Activated CD4-positive, alpha-beta T cell treated with anti-CD3 and anti-CD28 coated beads, Interleukin-2, amount 50 U/mL, for 4 hours (primary cell): ENCODE measurements at regions not wholly inside any gene's neighbourhood (a gene's known extent, or its start where the extent isn't known, plus 50 kb on each side); places are given as distances from the start of the nearest gene placed in this dataset.
A peak's percentile ranks its signal among the peaks of the same experiment; 100 is the strongest.
"Not testable (repeated sequence)": the region's sequence is repeated elsewhere in the genome, so short reads cannot be mapped to it uniquely, and the experiment has no call there.

ENCODE experiments used
- DNase-seq, 2 experiments: peaks; one replicate each; pipeline ENCODE4 v3.0.0-alpha.2; 2020

DNA sequence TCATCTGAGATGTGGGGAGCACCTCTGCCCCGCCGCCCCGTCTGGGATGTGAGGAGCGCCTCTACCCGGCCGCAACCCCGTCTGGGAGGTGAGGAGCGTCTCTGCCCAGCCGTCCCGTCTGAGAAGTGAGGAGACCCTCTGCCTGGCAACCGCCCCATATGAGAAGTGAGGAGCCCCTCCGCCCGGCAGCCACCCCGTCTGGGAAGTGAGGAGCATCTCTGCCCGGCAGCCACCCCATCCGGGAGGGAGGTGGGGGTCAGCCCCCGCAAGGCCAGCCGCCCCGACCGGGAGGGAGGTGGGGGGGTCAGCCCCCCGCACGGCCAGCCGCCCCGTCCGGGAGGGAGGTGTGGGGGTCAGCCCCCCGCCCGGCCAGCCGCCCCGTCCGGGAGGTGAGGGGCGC is 89.9 kb downstream of the PHLDA1 start:
- DNase-seq, result not testable (repeated sequence)

DNA sequence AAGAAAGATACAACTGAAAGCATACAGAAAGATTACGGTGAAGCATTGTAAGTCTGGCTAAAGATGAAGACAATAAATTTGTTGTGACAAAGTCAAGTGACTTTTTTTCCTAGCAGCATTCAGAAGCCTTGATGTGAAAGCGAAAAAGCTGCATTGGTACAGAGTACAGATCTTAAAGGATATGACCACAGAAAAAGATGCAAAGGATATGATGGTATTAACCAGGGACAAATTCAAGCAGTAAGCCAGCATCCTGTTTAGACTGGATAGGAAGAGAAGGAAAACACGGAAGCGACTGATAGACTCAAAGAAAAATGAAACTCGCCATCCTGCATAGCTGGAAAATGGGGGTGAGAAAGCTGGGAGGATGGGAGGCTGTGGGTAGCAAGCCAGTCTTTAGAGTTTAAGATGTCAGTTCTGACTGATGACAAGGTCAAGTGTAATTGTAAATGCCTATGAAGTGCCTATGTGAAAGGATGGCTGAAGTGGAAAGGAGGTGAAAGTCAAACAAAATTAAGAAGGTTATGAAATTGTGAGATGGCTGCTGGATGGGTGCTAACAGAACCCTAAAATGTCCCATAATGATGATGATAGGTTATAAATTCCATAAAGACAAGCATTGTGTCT is 92.4 kb downstream of the PHLDA1 start:
- DNase-seq, result no peak

DNA sequence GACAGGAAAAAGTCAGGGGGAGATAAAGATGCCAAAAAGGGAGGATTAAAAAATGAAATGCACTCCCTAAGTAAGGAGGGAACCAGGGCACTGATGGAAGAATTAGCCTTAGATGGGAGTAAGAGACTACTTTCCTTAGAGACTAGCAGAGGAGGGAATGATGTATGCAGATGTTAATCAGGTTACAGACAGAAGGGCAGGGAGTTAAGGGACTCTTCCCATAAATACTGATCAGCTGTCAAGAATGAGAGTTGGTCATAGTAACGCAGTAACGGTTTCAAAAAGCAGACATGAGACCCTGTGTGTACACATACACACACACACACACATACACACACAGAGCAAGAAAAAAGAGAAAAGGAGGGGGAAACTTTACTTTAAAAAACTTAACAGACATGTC is 93.4 kb downstream of the PHLDA1 start:
- no peak for DNase-seq

DNA sequence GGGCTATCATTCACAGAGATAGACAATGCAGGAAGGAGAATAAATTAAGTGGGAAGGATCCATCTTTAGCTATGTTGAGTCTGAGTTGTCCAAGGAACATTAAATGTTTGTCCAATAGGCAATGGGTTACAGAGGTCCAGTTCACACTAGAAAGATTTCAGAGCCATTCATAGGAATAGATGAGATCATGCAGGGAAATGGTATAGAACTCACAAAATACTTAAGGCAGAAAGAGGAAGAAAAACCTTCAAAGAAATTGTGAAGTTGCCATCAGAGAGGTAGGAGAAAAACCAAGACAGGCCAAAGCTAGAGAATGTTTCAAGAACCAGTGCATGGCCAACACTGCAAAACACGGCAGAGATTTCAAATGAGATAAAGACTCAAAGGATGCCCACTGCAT is 94.1 kb downstream of the PHLDA1 start:
- no peak for DNase-seq

DNA sequence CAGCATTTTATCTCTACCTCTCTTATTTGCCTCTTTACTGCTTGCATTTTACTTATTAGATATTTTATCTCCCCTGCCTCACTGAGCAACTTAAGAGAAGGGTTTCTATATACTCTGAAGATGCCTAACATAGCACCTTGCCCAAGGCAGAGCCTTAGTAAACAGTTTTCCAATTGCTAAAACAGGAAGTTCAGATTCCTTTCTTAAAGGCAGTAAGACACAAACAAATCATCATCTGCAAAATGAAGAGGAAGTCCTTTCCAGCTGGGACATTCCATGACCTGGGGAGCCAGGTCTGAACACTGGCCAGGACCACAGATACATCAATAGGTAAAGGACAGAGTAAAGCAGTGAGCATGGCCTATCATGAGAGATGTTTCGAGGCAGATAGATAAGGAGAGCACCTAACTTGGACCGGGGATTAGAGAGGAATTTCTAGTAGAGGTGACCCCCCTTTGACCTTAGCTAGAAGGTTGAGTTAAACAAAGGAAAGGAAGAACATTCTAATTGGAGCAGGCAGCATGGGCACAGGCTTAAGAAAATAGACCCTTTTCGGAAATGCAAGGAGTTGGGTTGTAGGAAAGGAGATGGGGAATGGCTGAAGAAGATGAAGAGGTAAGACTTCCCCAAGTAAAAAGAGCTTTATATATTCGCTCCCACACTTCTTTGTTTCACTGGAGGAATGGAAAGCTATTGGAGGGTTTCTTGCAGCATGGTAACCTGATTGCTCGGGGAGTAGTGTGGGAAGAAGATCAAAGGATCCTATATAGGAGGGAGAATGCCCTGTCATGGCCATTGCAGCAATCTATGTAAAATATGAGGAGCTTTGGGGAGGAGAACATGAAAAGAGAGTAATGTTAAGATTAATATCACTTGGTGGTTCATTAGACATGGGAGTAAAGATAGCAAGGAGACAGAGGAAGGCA is 94.8 kb downstream of the PHLDA1 start:
- DNase-seq, result no peak

DNA sequence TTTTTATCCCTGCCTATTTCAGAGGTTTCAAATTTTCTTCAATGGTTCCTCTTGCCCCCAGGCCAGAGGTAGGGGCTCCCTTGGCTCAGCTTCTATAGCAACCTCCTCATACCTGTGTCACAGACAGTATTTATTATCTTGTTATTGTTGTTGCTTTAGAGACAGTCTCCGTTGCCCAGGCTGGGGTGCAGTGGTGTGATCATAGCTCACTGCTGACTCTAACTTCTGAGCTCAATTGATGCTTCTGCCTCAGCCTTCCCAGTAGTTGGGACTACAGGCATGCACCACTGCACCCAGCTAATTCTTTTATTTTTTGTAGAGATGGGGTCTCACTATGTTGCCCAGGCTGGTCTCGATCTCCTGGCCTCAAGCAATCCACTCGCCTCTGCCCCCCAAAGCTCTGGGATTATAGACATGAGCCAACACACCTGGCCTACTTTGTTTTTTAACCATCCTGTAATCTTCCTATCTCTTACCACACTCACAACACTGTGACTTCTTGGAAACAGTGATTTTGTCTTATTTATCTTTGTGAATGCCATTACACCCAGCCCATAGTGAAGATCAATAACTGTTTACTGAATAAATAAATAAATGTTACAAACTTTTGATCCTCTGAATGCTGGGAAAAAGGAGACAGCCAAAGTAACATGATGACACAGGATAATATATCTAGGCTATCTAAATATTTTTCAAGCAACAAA is 95.9 kb downstream of the PHLDA1 start:
- no peak for DNase-seq

DNA sequence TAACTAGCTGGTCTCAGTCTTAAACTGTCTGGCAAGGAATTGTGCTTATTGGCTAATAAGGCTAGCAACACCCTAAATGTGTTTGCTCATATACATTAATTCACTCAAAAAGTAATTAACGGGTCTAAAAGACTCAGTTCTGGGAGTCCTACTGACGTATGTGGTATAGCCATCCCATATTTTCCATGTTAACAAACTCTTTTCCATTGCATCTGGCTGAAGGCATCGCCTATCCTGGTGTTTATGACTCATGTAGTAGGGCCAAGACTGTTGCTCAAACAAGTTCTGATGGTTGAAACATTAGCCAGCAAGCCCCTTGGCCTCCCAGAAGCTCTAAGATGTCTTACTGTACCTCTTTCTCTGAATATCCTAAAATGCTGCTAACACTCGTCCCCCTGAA is 98.5 kb downstream of the PHLDA1 start:
- DNase-seq, result no peak

DNA sequence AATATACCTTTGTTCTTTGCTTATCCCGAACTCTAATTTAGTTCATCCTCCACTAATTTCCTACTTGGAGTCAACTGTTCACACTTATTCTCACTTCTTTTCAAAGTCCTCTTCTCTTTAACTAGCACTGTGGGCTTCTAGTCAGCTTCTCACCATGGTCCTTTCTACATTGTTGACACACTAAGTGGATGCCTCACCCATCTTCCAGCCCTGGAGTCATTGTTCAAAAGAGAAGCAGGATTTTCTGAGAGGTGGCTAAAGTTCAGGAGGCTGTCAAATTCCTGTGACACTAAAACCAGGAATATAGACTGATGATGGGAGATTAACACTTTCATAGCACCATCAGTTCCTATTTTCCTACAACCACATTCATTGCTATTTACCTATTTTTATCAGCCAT is 99.3 kb downstream of the PHLDA1 start:
- DNase-seq, result no peak

DNA sequence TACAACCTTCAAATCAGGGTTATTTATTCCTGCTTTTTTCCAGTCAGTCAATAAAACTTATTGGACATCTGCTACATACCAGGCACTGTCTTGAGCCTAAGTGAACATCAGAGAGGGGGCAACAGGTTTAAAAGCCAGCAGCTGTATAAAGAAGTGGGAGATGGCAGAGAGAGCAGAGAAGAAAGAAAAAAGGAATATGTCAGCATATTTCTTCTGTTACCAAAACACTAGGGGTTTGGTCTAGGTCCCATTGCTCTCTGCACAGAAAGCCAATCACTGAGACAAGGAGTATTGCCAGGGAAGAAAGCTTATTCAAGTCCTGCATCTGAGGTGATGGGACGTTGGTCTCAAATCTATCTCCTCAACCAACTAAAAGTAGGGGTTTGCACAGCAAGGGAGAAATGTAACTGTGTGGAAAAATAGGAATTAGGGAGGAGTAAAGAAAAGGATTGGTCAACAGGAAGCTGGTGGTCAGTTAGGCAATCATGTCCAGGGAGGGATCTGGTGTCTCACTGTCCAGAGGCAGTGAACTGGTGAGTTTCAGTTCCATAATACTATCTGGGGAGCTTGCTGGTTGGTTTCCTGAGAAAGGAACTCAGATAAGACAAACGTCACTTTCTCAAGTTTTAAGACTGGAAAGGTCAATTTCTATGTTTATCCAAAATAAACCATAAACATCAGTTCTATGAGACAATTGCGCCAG is 107.5 kb downstream of the PHLDA1 start:
- DNase-seq, result no peak

DNA sequence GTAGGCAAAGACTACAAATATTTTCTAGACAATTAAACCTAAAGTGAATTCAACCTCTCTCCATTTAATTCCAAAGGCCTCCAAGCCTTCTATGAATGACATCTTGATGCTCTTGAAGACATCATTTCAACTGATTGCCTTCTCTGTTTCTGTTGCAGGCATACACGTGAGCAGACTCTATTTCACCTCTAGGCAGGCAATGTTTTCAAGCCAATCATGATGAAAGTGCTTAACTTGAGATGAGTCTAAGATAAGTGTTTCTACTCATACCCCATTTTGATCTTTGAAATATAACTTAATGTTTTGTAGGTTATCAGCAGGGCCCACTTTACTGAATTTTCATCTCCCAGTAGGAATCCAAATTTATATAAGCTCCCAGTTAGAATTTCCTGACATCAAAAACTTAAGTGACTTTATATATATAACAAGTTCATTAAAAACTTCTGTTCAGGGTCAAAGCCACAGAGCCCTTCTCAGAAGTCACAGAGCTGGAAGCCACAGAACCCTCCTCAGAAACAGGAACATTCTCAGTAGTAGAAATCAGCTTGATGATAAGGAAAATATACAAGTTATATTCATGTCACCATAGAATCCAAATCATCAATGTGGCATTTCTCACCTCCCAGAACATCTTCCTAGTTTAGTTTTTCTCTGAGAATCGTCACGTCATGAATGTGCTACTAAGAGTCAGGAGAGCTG is 108.5 kb downstream of the PHLDA1 start:
- no peak for DNase-seq

DNA sequence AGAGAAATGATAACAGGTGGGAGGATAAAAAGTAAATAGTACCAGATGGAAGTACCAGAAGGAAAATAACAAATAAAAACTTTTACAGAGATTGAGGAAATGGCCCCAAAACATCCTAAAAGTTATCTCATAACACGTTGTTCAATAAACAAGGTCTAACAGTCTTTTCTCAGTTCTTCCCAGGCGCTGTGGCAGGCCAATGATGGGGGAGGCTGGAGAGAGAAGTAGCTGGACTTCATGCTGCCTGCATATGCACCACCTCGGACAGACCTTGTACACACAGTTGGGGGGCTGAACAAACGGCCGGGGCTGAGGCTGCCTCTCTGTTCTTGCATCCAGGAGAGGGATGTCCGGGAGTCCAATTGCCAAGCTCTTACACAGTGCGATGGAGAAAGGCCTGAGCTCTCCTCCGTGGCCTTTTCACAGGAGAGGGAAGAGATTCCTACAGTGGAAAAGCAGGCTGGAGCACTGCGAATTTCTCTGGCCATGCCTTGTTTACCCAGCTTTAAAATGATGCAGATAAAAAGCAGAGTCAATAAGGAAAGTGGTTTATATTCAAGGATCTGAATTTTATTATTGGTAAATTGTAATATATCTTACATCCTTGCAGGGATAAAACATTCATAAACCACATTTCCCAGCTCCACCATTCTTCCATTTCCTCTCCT is 109.8 kb downstream of the PHLDA1 start:
- DNase-seq, result no peak

DNA sequence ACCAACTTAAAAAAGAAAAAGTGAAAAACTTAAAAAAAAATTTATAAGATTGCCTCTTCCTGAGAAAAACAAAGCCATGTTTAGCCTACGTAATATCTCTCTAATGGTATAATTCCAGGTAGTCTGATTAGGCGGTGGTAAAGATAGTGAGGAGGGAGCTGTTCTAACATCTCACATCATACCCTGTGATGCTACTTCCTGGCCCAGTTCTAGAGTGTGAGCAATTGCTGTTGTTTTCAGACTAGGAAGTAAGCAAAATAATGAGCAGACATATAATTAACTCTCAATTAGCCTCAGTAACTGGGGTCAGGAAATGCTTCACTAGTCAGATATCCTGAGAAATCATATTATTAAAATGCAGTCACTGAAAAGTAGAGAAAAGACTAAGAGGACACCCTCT is 113.9 kb downstream of the PHLDA1 start:
- DNase-seq, result no peak

DNA sequence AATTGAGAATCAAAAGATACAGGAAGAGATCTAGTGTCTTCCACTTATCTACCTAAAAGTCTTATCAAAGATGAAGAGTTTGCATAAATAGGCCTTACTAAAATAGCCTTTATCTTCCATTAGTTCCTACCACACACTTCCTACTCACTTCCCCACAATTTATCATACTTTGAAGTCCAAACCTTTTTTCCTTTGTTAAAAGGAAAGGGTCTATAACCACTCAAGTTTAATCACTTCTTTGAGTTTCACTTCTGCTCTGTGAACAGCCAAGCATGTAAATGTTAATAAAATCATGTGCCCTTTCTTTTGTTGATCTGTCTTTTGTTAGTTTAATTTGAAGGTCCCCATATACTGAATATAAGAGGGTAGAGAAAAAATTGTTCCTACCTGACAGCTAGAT is 114.5 kb downstream of the PHLDA1 start:
- no peak for DNase-seq

DNA sequence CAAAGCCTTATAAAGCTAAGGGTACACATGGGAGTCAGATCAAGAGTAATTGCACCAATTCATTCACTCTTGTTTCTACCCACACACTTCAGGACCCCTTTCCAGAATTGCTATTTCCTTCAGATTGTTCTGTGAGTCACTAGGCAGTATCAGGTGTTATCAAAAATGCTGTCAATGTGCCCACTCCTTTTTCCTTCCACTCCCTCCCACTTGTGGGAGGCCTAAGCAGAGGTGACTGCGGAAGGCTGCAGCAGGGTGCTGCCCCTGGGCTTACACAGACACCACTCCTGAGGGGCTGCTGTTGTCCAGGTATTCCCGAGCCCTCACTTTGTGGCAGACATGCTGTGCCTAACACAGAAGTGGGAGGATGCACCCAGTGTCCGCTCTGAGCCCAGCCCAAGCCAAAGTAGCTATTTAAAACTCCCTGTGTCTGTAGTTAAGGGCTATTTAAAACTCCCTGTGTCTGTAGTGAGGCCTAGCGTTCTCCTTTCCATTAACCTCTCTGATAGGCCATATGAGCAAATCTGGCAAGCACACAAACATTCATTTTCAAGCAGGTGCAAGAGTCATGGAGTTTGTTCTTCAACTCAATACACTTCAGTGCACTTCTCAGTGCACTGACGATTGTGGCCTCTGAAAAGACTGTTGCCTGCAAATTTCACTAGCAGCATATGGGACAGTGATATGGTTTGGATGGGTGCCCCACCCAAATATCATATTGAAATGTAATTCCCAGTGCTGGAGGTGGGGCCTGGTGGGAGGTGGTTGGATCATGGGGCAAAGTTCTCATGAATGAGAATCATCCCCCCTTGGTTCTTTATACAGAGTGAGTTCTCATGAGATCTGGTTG is 117.8 kb downstream of the PHLDA1 start:
- DNase-seq, result peak; percentile 9 to 10

DNA sequence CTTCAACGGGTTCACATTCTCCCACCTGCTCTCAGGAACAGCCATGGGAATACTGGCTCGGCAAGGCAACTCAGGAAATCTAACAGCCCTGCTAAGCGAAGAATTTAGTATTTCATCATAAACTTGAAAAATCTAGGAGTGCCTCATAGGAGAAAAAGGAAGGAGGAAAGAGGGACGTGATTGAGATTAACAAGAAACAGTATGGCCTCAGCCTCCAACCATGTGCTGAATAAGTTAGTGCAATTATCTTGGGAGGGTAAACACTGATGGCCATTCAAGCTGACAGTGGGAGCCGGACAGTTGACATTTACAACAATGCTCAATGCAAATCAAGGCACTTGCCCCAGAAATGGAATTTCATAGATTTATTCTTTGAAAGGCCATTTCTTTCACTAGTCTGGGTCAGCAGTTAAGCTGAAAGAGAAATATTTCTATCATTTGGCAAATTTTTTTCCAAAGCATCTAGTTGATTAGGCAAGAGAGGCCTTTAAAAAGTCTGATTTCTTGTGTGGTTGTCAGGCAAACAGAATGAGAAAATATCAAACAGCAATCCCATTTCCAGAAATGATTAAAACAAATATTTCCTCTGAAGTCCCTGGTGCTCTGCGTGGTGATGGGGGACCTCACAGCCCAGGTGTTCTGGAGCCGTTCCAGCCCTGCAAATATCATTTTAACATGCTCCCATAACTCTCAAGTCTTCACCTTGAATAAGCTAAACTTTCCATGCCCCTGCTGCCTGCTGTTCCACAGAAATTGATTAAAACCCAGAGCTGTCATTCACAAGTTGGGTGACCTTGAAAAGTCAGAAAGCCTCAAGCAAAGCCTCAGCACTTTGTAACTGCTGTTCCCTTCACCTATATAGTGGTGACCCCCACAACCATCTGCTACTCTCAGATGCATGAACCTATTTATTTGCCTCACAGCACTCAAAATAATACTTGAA is 121.6 kb downstream of the PHLDA1 start:
- DNase-seq, result no peak

DNA sequence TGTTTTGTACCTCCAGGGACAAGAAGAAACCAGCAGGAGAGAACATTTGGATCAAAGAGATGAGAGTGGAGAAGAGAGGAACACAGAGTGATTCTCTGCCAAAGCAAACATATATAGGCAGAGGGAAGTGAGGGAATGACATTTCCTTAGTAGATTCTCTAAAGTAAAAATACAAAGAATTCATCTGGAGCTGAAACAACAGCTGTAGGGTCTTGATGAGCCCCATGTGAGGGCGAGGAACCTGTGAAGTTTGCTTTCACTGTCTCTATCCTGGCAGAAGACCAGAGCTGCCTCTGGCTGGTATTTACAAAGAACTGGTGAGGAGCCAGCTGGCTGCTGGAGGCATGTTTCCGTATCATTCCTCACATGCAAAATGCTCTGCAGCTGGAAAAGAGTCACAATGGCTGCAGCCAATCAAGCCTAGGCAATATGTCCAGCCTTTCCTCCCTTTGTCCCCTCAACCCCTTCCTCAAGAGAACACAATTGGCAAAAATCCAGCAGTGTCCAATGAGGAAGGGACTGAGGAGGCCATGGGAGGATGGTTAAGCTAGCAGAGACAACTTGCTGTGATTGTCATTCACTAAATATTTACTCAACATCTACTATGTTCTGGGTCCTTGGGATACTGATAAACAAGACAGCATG is 122.5 kb downstream of the PHLDA1 start:
- DNase-seq, result no peak

DNA sequence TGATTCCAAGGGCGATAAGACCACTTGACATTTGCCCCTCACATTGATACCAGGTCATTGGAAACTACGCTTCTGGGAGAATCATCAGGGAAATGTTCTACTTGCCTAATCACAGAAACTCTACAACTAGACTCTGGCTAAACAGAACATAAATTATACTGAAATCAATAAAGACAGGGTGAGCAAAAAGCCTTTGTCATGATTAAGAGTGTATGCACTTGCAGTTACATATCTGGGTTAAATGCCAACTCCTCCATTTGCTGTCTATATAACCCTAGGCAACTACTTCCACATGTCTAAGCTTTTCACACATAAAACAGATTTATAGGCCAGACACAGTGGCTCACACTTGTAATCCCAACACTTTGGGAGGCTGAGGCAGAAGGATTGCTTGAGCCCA is 125.7 kb downstream of the PHLDA1 start:
- no peak for DNase-seq

DNA sequence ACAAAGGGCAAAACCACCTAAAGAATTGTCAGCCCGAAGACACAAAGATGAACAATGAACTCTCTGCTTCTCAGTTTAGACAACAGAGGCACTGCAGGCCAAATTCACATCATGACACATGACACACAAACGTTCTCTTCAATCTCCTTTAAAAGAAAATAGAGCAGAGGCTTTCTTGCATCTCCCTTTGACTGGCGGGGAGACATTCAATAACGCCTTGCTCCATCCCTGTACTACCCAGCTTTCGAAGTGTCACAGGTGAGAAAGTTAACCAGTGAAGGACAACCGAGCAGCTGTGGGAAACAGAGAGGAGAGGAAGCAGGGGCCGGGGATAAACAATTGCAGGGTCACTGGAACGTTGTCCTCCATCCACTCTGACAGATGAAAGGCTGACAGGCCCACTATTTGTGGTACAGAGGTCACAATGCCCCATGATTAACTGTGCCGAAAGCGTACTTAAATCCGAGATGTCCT is 130.8 kb downstream of the PHLDA1 start:
- no peak for DNase-seq

DNA sequence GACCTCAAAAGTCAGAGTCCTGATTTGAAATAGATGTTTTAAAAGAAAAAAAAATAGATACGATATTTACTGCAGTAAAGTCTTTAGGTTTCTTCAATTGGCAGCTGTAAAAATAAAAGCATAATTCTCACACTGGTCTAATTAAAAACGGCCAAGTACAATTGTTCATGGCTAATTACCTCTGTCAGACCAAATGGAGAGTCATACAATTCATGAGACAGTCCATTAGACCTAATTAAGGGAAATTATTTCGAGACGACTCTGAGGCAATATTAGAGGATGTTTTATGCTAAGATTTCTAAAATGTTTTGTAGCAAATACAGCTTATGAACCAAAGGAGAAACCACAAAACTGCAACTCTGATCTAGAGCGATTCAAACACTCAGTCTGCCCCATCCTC is 131.3 kb downstream of the PHLDA1 start:
- DNase-seq, result no peak
